Peyer's patch (tissue), 4 donors: ENCODE measurements at regions not wholly inside any gene's neighbourhood (a gene's known extent, or its start where the extent isn't known, plus 50 kb on each side); places are given as distances from the start of the nearest gene placed in this dataset.

Experiments
- DNase-seq, 3 donors: peaks; one replicate each; pipeline ENCODE4 v3.0.0-alpha.2; 2017 to 2019
- H3K27ac ChIP-seq, 4 donors: fragments of 200-600 bp; sonication (generic); one replicate each; pipeline ENCODE4 v1.5.1; 2016 to 2019
- H3K27me3 ChIP-seq, 2 donors: fragments of 200-600 bp; sonication (generic); one replicate each; pipeline ENCODE4 v1.5.1; 2019
- H3K36me3 ChIP-seq, 3 donors: fragments of 200-600 bp; sonication (generic); one replicate each; pipeline ENCODE4 v1.5.1; 2016 to 2019
- H3K4me1 ChIP-seq, 4 donors: fragments of 200-600 bp; sonication (generic); one replicate each; pipeline ENCODE4 v1.5.1; 2016 to 2019
- H3K4me3 ChIP-seq, 4 donors: fragments of 200-600 bp; sonication (generic); 1 replicate in 3 of 4; 2 replicates in 1 of 4; pipeline ENCODE4 v1.5.1; 2016 to 2019; ENCODE audit warnings: mild to moderate bottlenecking in 1 of 4
- H3K9me3 ChIP-seq, 4 donors: fragments of 200-600 bp; sonication (generic); one replicate each; pipeline ENCODE4 v1.5.1; 2016 to 2019; ENCODE audit warnings: mild to moderate bottlenecking in 1 of 4
- CTCF ChIP-seq, 6 experiments: fragments of 450-650 bp in 4 of 6; fragments of 200-600 bp in 2 of 6; sonication (generic) in 1 of 6; IDR thresholded peaks; one replicate each; pipeline ENCODE4 v1.5.1; 2017 to 2019; ENCODE audit warnings: antibody characterized with exemption in 6 of 6, mild to moderate bottlenecking in 3 of 6, moderate library complexity in 1 of 6
- POLR2A ChIP-seq, 2 donors: fragments of 450-650 bp; IDR thresholded peaks; one replicate each; pipeline ENCODE4 v1.5.1; 2017; ENCODE audit warnings: antibody characterized with exemption in 2 of 2, mild to moderate bottlenecking in 2 of 2, moderate library complexity in 2 of 2
- small RNA-seq, 2 donors: library from RNA; depleted of rRNA; stranded (forward); fragments of <200 nt; gene quantifications; one replicate each; pipeline ENCODE3, GENCODE V24; 2016

GRCh38 chr4:166673911-166674310 is 560.4 kb downstream of the SPOCK3 start:
- TF ChIP-seq POLR2A (IDR thresholded peaks at IDR 0.05) (no peak), CTCF (IDR thresholded peaks at IDR 0.05) (no peak)
- H3K36me3 ChIP-seq: no peaks in the 10 kb centered on the region

GRCh38 chr4:166675411-166675810 is 558.9 kb downstream of the SPOCK3 start:
- H3K9me3 ChIP-seq: no peaks in the 10 kb centered on the region
- DNase-seq: no peak
- no peak overlapping the region for H3K27ac ChIP-seq

More at GRCh38 chr4:166673911-166674310, 560.4 kb downstream of the SPOCK3 start:
- H3K27ac ChIP-seq: no peak overlapping the region
- H3K9me3 ChIP-seq: no peaks in the 10 kb centered on the region
- H3K27me3 ChIP-seq: no peaks in the 10 kb centered on the region
- no peak for DNase-seq
- no peaks in the 10 kb centered on the region for H3K4me1 ChIP-seq
- no peak overlapping the region for H3K4me3 ChIP-seq

GRCh38 chr4:166680796-166681195 is 553.5 kb downstream of the SPOCK3 start:
- DNase-seq: no peak
- Histone ChIP-seq H3K4me3 (no peak overlapping the region), H3K4me1 (no peaks in the 10 kb centered on the region), H3K9me3 (no peaks in the 10 kb centered on the region), H3K27ac (no peak overlapping the region), H3K27me3 (no peaks in the 10 kb centered on the region), H3K36me3 (no peaks in the 10 kb centered on the region)
- no peak for TF ChIP-seq CTCF (IDR thresholded peaks at IDR 0.05)
- TF ChIP-seq POLR2A (IDR thresholded peaks at IDR 0.05): no peak

More at GRCh38 chr4:166675411-166675810, 558.9 kb downstream of the SPOCK3 start:
- TF ChIP-seq CTCF (IDR thresholded peaks at IDR 0.05) (no peak), POLR2A (IDR thresholded peaks at IDR 0.05) (no peak)
- no peaks in the 10 kb centered on the region for H3K4me1 ChIP-seq
- no peak overlapping the region for H3K4me3 ChIP-seq
- no peaks in the 10 kb centered on the region for H3K36me3 ChIP-seq
- H3K27me3 ChIP-seq: no peaks in the 10 kb centered on the region

GRCh38 chr4:166682200-166682599 is 552.1 kb downstream of the SPOCK3 start:
- Histone ChIP-seq H3K36me3 (no peaks in the 10 kb centered on the region), H3K4me3 (no peak overlapping the region), H3K27me3 (no peaks in the 10 kb centered on the region), H3K27ac (no peak overlapping the region), H3K4me1 (no peaks in the 10 kb centered on the region), H3K9me3 (no peaks in the 10 kb centered on the region)
- DNase-seq: no peak
- no peak for TF ChIP-seq POLR2A (IDR thresholded peaks at IDR 0.05)
- no peak for TF ChIP-seq CTCF (IDR thresholded peaks at IDR 0.05)

Small RNA genes in the stretch of these regions (small RNA-seq; reads per million reads assigned to genes)
- gene RF00019: 0 reads per million in 2 donors
